Activated naive CD8-positive, alpha-beta T cell treated with anti-CD3 and anti-CD28 coated beads, Interleukin-2, amount 50 U/mL, for 24 hours (primary cell): ENCODE measurements at regions not wholly inside any gene's neighbourhood (a gene's known extent, or its start where the extent isn't known, plus 50 kb on each side); places are given as distances from the start of the nearest gene placed in this dataset.

Source experiments
- ATAC-seq: fragments of 150-1000 bp; cut with Tn5 transposase; one replicate; pipeline ENCODE4 v1.10.0; 2021
- DNase-seq: peaks from one replicate; pipeline ENCODE4 v3.0.0; 2021
- H3K27ac Mint-ChIP-seq: one replicate; pipeline ENCODE4 v1.8.0; 2021; ENCODE audit warnings: mild to moderate bottlenecking, mixed read lengths
- H3K27me3 Mint-ChIP-seq: one replicate; pipeline ENCODE4 v1.8.0; 2021; ENCODE audit warnings: mixed read lengths
- H3K36me3 Mint-ChIP-seq: one replicate; pipeline ENCODE4 v1.8.0; 2021; ENCODE audit warnings: low read depth, mixed read lengths
- H3K4me1 Mint-ChIP-seq: one replicate; pipeline ENCODE4 v1.8.0; 2021; ENCODE audit warnings: mixed read lengths
- H3K4me3 Mint-ChIP-seq: one replicate; pipeline ENCODE4 v1.8.0; 2021; ENCODE audit warnings: mild to moderate bottlenecking, moderate library complexity, mixed read lengths
- H3K9me3 Mint-ChIP-seq: one replicate; pipeline ENCODE4 v1.8.0; 2021; ENCODE audit warnings: mixed read lengths

DNA sequence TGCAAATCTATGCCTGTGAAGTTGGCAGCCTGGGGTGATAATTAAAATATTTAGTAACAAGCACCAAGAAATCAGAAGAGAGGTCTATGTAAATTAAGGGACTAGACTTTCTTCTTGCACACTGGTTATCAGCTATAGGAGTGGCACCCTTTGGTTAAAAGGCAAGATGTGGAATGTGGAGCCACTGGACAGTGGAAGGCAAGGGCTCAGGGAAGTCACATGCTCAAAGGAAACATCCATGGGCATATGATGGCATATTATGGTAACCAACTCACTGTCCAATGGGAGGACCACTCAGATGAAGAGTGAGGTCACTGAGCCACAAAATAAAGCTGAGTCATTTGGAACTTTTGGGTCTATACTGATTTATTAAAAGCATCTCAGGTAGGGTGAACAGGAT is 165.6 kb upstream of the PRICKLE2 start:
- no peaks in the 10 kb centered on the region for H3K4me1 Mint-ChIP-seq
- H3K27me3 Mint-ChIP-seq = peaks cover 2% of the 10 kb centered on the region
- H3K9me3 Mint-ChIP-seq = no peaks in the 10 kb centered on the region
- DNase-seq = no peak
- no peak overlapping the region for H3K4me3 Mint-ChIP-seq
- no peak overlapping the region for H3K27ac Mint-ChIP-seq
- ATAC-seq = no peak
- no peaks in the 10 kb centered on the region for H3K36me3 Mint-ChIP-seq

DNA sequence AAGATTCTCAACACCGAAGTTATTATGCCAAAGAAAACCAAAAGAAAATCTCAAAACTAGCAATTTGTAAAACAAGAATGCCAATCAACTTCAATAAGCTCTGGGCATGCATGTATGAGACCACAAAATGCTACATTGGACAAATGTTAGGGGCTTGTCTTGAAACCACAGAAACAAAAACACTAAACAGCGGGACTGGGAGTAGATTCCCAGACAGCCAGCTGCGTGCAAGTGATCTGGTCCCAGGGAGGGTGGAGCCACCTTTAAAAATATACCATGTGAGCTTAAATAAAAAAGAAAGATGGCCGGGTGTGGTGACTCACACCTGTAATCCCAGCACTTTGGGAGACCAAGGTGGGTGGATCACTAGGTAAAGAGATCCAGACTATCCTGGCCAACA is 163.6 kb upstream of the PRICKLE2 start:
- H3K27ac Mint-ChIP-seq = no peak overlapping the region
- H3K36me3 Mint-ChIP-seq = no peaks in the 10 kb centered on the region
- DNase-seq (no peak), ATAC-seq (no peak)
- no peaks in the 10 kb centered on the region for H3K9me3 Mint-ChIP-seq
- H3K27me3 Mint-ChIP-seq = peaks cover 2% of the 10 kb centered on the region
- H3K4me1 Mint-ChIP-seq = no peaks in the 10 kb centered on the region
- no peak overlapping the region for H3K4me3 Mint-ChIP-seq

DNA sequence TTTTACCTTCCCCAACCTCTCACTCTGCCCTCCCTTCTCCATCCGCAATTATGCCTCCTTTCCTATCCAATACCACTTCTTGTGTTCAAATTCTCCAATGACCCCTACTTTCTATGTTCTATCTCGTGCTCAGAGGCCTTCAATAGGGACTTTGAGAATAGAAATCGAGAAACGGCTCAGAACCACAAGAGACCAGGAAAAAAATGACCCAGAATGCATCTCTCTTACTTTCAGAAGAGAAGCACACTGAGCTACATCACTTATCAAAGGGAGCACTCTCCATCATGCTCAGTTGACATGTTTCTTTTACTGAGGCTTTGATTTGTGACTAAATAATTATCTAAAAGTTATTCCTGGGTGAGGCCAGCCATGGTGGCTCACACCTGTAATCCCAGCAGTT is 162.4 kb upstream of the PRICKLE2 start:
- Mint-ChIP-seq H3K36me3 (no peaks in the 10 kb centered on the region), H3K27ac (no peak overlapping the region), H3K4me3 (no peak overlapping the region), H3K27me3 (peaks cover 2% of the 10 kb centered on the region), H3K9me3 (no peaks in the 10 kb centered on the region), H3K4me1 (no peaks in the 10 kb centered on the region)
- DNase-seq = no peak
- ATAC-seq = no peak

DNA sequence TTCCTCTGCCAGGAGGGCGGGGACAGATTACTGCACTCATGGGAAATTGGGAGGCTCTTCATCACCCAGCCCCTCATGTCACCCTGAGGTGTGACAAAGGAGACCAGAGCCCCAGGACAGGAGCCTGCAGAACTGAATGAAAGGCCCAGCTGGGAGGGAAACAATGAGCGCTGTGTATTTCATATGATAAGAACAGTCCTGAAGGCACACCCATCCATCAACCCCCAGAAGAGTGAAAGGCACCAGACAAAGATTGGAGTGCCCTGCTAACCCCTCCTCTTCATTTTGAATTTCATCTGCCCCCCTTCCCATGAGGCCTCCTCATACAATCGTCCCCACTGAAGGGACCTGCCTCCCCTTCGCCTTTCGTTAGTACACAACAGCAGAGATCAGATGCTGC is 160.0 kb upstream of the PRICKLE2 start:
- no peak overlapping the region for H3K4me3 Mint-ChIP-seq
- H3K4me1 Mint-ChIP-seq = no peaks in the 10 kb centered on the region
- no peaks in the 10 kb centered on the region for H3K9me3 Mint-ChIP-seq
- peaks cover 3% of the 10 kb centered on the region for H3K27me3 Mint-ChIP-seq
- H3K27ac Mint-ChIP-seq = no peak overlapping the region
- no peaks in the 10 kb centered on the region for H3K36me3 Mint-ChIP-seq
- DNase-seq (no peak), ATAC-seq (no peak)

DNA sequence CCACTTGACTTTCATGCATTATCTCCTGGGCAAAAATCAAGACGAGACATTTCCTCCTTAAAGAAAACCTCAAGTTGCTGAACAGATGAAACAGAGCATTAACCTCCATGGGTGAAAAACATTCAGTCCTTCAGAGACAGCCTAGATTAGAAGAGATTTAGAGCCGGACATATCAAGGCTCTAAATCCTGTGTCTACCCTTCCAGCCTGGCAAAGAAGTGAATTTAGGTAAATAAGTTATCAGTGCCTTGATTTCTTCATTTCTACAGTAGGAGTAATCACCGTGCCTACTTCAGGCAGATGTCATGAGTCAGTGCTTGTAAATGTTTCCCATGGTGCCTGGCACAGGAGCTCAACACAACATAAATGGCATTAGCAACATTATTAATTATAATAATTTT is 159.3 kb upstream of the PRICKLE2 start:
- Mint-ChIP-seq H3K9me3 (no peaks in the 10 kb centered on the region), H3K27me3 (peaks cover 3% of the 10 kb centered on the region), H3K4me1 (no peaks in the 10 kb centered on the region), H3K27ac (no peak overlapping the region), H3K36me3 (no peaks in the 10 kb centered on the region), H3K4me3 (no peak overlapping the region)
- ATAC-seq = no peak
- no peak for DNase-seq

DNA sequence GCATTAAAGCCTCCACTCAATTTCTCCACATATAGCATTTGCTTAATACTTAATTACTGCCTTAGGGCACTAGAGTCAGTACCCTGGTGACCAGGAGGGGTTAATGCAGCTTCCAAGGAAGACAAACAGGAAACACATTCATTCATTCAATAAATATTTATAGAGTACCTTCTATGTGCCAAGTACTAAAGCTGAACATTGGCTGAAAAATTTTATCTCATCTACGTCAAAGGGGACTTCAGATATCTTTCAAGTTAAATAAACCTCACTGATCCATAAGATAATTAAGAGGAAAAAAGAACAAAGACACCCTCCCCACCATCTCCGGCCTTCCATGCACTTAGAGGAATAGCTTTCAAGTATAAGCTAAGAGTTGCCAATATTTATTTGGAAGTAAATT is 156.9 kb upstream of the PRICKLE2 start:
- no peaks in the 10 kb centered on the region for H3K36me3 Mint-ChIP-seq
- no peaks in the 10 kb centered on the region for H3K4me1 Mint-ChIP-seq
- H3K27me3 Mint-ChIP-seq = peaks cover 1% of the 10 kb centered on the region
- DNase-seq = no peak
- no peak overlapping the region for H3K4me3 Mint-ChIP-seq
- H3K9me3 Mint-ChIP-seq = no peaks in the 10 kb centered on the region
- no peak overlapping the region for H3K27ac Mint-ChIP-seq
- ATAC-seq = no peak

DNA sequence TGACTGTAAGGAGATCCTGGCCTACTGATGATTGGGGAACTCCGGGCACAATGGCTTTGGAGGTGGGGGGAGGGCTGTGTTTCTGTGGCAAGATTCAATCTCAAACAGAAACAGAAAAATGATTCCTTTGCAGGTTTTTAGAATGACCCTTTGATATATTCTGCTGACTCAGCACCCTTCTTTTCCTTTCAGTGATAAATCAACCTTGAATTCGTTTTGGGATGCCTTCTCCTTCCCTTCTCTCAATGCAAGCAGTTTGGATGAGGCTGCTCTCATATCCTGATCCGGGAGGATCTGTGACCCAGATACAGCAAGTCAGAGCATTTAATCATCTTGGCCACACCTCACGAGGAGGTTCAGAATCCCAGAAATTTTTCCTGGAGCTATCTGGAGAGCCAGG is 156.1 kb upstream of the PRICKLE2 start:
- ATAC-seq (no peak), DNase-seq (no peak)
- Mint-ChIP-seq H3K4me3 (no peak overlapping the region), H3K36me3 (no peaks in the 10 kb centered on the region), H3K9me3 (no peaks in the 10 kb centered on the region), H3K27ac (no peak overlapping the region), H3K4me1 (no peaks in the 10 kb centered on the region), H3K27me3 (peaks cover 1% of the 10 kb centered on the region)

DNA sequence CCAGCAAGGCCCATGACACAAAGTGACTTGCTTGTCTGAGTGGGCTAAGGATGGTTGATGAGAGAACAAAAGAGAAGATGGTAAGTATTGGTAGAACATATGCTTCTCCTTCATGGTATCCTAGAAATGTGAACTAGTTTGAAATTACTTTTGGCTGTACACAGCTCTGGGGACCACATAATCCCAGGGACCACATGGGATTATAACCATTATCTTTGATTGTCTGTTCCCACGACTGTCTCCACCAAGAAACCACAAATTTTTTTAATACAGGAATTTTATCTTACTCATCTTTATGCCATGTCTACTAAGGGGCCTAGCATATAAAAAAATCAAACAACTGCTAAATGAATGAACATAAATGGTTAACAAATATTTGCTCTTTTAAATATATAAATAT is 155.3 kb upstream of the PRICKLE2 start:
- Mint-ChIP-seq H3K9me3 (no peaks in the 10 kb centered on the region), H3K27ac (no peak overlapping the region), H3K36me3 (no peaks in the 10 kb centered on the region), H3K27me3 (peaks cover 1% of the 10 kb centered on the region), H3K4me3 (no peak overlapping the region), H3K4me1 (no peaks in the 10 kb centered on the region)
- ATAC-seq (no peak), DNase-seq (no peak)

DNA sequence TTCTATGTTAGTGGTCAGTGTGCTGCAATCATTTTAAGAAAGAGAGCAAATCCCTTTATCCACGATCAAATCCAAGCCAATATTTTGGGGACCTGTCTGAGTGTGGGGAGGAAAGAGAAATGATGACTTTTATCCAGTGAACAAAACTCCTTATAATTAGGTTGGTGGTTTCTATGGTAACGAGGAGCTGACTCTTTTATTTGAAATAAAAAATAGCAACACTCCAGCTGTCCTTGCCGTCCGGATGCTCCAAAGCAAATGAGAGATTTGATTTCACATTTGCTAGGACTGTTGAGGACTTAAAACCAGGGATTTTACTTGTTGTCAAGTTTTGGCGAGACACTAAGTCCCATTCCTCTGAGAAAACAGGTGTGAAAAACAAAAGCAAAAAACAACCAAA is 154.0 kb upstream of the PRICKLE2 start:
- DNase-seq (no peak), ATAC-seq (no peak)
- Mint-ChIP-seq H3K4me3 (no peak overlapping the region), H3K27me3 (peaks cover 1% of the 10 kb centered on the region), H3K27ac (no peak overlapping the region), H3K9me3 (no peaks in the 10 kb centered on the region), H3K4me1 (no peaks in the 10 kb centered on the region), H3K36me3 (no peaks in the 10 kb centered on the region)

DNA sequence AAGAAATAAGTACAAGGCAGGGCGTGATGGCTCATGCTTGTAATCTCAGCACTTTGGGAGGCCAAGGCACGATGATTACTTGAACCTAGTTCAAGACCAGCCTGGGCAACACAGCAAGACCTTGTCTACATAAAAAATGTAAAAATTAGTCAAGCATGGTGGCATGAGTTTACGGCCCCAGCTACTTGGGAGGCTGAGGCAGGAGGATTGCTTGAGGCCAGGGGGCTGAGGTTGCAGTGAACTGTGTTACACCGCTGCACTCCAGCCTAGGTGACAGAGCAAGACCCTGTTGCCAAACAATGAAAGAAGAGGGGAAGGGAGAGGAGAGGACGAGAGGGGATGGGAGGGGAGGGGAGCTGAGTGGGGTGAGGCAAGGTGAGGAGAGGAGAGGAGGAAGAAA is 152.7 kb upstream of the PRICKLE2 start:
- H3K27ac Mint-ChIP-seq = no peak overlapping the region
- no peaks in the 10 kb centered on the region for H3K4me1 Mint-ChIP-seq
- H3K27me3 Mint-ChIP-seq = peaks cover 1% of the 10 kb centered on the region

DNA sequence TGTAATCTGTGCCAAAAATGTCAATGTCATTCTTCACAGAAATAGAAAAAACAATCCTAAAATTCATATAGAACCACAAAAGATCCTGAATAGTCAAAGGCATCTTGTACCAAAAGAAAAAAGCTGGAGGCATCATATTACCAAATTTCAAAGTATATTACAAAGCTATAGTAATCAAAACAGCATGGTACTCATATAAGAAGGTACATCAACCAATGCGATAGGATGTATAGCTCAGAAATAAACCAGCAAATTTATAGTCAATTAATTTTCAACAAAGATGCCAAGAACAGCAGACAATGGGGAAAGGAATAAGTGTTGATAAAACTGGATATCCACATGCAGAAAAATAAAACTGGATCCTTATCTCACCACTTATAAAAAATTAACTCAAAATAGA is 150.5 kb upstream of the PRICKLE2 start:
- ATAC-seq = no peak
- Mint-ChIP-seq H3K4me1 (no peaks in the 10 kb centered on the region), H3K27me3 (no peaks in the 10 kb centered on the region), H3K9me3 (no peaks in the 10 kb centered on the region), H3K36me3 (no peaks in the 10 kb centered on the region), H3K27ac (no peak overlapping the region), H3K4me3 (no peak overlapping the region)
- no peak for DNase-seq

More for the DNA sequence above, 152.7 kb upstream of the PRICKLE2 start:
- no peaks in the 10 kb centered on the region for H3K36me3 Mint-ChIP-seq
- DNase-seq = no peak
- ATAC-seq = no peak
- H3K9me3 Mint-ChIP-seq = no peaks in the 10 kb centered on the region
- no peak overlapping the region for H3K4me3 Mint-ChIP-seq

DNA sequence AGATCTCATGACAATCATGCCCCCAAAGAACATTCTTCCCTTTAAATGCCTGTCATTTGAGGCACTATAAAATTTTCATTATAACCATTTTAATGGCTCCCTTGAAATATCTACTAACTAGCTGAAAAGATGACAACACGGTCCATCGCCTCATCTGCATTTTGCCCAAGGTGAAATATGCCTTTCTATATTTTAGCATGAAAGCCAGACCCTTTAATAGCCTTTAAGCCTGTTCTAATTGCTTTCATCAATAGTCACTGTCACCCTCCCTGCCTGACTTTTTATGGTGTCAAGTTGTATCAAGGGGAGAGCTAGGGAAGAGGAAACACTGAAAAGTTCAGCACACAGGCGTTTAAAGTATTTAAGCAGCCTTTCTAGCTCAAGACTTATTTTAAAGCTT is 144.1 kb upstream of the PRICKLE2 start:
- ATAC-seq (no peak), DNase-seq (no peak)
- no peak overlapping the region for H3K27ac Mint-ChIP-seq
- no peaks in the 10 kb centered on the region for H3K36me3 Mint-ChIP-seq
- H3K27me3 Mint-ChIP-seq = peaks cover 1% of the 10 kb centered on the region
- no peaks in the 10 kb centered on the region for H3K4me1 Mint-ChIP-seq
- H3K4me3 Mint-ChIP-seq = no peak overlapping the region
- no peaks in the 10 kb centered on the region for H3K9me3 Mint-ChIP-seq

DNA sequence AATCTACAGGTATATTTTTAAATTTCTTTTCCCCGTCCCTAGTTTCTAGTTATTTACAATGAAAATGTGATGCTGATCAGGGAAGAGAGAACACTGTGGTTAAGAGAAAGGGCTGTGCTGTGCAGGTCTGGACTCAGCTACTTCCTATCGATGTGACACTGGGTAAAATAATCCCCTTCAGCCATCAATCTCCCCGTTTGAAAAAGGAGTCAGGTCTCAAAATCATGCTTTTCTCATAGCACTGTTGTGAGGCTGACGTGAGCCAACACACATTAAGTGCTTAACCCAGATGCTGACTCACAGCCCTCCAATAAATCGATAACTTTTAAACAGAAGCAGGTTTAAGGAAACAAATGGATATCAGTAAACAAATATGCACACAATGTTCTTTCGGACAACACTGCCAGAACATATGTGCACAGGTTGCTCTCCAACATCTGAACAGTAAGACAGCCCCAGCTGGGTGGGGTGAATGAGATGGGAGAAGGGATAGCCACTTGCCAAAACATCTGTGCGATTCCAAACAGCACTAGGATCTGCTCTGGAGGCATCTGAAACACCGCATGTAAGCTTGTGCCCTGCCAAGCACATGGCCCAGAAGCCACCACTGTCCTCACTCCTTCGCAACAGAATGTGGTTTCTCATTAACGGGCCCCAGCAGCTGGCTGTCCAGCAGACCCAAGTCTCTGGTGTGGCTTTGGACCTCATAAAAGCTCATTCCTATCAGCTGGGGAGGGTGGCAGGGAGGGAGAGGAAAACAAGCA is 143.2 kb upstream of the PRICKLE2 start:
- H3K4me1 Mint-ChIP-seq = no peaks in the 10 kb centered on the region

DNA sequence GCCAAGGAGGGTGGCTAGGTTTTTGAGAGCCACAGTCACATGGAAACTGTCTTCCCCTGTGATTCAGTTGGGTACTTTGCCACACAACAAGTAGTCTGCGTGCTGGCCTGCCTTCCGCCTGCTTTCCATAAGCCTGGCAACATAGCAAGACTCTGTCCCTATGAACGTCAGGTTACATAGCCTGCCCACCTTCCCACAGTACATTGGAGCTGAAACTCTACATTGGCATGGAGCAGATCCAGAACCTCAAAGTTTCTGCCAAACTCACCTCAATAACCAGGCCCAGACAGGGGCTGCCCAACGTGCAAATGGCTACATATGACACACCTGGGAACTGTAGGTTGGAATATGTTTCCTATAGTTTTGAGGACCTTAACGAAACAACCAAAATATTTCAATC is 140.6 kb upstream of the PRICKLE2 start:
- DNase-seq (no peak), ATAC-seq (no peak)
- Mint-ChIP-seq H3K4me3 (no peak overlapping the region), H3K36me3 (no peaks in the 10 kb centered on the region), H3K27ac (no peak overlapping the region), H3K27me3 (peaks cover 5% of the 10 kb centered on the region), H3K9me3 (no peaks in the 10 kb centered on the region), H3K4me1 (no peaks in the 10 kb centered on the region)

More for the DNA sequence above, 143.2 kb upstream of the PRICKLE2 start:
- Mint-ChIP-seq H3K36me3 (no peaks in the 10 kb centered on the region), H3K9me3 (no peaks in the 10 kb centered on the region), H3K4me3 (no peak overlapping the region), H3K27me3 (peaks cover 3% of the 10 kb centered on the region), H3K27ac (no peak overlapping the region)
- no peak for ATAC-seq
- DNase-seq = no peak

DNA sequence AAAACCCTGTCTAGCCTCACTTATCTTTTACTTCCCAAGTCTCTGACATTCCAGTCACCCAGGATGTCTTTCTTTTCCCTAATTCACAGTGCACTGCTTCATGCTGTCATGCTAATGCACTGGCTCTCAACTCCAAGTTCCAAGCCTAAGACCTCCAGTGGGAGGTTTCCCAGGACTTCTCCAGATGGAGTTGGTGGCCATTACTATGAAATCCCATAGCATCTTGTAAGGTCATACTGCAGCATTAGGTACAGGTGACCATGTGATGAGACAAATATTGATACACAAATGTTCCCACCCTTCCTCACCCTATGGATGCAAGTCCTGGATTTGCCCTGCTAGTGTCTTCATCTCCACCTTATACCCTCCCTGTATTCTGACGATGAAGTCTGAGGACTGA is 138.6 kb upstream of the PRICKLE2 start:
- Mint-ChIP-seq H3K27ac (no peak overlapping the region), H3K36me3 (no peaks in the 10 kb centered on the region), H3K9me3 (no peaks in the 10 kb centered on the region), H3K4me3 (no peak overlapping the region), H3K4me1 (no peaks in the 10 kb centered on the region), H3K27me3 (peaks cover 5% of the 10 kb centered on the region)
- no peak for DNase-seq
- no peak for ATAC-seq
